Stimulated activated effector memory CD8-positive, alpha-beta T cell treated with anti-CD3 and anti-CD28 coated beads, Interleukin-12 subunit alpha, Interleukin-12 subunit beta, amount 100 ng/mL, for 72 hours (primary cell): ENCODE measurements at regions not wholly inside any gene's neighbourhood (a gene's known extent, or its start where the extent isn't known, plus 50 kb on each side); places are given as distances from the start of the nearest gene placed in this dataset.
"Not testable (repeated sequence)": the region's sequence is repeated elsewhere in the genome, so short reads cannot be mapped to it uniquely, and the experiment has no call there.

Experiments used
- ATAC-seq: fragments of 150-1000 bp; cut with Tn5 transposase; 2 replicates; pipeline ENCODE4 v1.10.0; 2021
- DNase-seq, 2 donors: peaks; one replicate each; pipeline ENCODE4 v3.0.0; 2021 to 2022; ENCODE audit warnings: low spot score in 2 of 2
- H3K27ac Mint-ChIP-seq: one replicate; pipeline ENCODE4 v1.8.0; 2022; ENCODE audit warnings: mild to moderate bottlenecking, mixed read lengths
- H3K36me3 Mint-ChIP-seq: one replicate; pipeline ENCODE4 v1.8.0; 2022; ENCODE audit warnings: mild to moderate bottlenecking, mixed read lengths
- H3K4me1 Mint-ChIP-seq: one replicate; pipeline ENCODE4 v1.8.0; 2022; ENCODE audit warnings: mixed read lengths
- H3K4me3 Mint-ChIP-seq: one replicate; pipeline ENCODE4 v1.8.0; 2022; ENCODE audit warnings: mild to moderate bottlenecking, mixed read lengths
- H3K9me3 Mint-ChIP-seq: one replicate; pipeline ENCODE4 v1.8.0; 2022; ENCODE audit warnings: mixed read lengths

DNA sequence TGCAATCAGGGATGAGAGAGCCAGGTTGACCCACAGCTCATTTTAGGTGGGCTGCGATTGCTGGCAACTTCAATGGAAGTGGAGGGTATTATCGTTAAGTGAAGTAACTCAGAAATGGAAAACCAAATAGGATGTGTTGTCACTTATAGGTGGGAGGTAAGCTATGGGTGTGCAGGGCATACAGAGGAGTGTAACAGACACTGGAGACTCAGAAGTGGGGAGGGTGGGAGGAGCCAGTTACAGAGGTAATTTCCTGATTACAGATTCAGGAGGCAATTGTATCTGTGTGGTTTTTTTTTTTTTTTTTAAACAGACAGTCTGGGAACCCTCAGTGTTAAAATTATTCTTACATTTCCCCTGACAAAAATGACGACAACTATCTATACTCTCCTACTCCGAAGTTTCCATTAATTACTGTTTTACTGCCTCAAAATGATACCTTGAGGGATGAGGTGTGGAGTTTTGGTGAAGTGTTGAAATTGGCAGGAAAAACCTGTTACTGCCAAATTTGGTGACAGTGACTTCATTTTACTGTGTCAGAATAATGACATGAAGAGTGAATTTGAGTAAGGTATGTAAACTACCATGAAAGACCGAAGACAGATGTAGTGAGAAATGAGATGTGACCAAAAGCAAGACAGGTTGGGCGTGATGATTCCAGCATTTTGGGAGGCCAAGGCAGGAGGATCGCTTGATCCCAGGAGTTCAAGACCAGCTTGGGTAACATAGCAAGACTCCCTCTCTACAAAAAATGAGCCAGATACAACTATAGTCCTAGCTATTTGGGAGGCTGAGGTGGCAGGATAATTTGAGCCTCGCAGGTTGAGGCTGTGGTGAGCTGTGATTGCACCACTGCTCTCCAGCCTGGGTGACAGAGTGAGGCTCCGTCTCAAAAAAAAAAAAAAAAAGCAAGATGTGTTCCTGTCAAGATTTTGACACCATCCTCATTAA, 415.0 kb upstream of the AMELY start:
- peaks cover 50% of the 10 kb centered on the region for H3K4me1 Mint-ChIP-seq
- H3K27ac Mint-ChIP-seq, result peak overlapping the region; percentile 87
- H3K9me3 Mint-ChIP-seq, result no peaks in the 10 kb centered on the region
- ATAC-seq (peak; percentile 89), DNase-seq (peak in 1 of 2 donors; percentile 79)
- H3K4me3 Mint-ChIP-seq, result peak overlapping the region; percentile 46
- peaks cover 85% of the 10 kb centered on the region for H3K36me3 Mint-ChIP-seq

DNA sequence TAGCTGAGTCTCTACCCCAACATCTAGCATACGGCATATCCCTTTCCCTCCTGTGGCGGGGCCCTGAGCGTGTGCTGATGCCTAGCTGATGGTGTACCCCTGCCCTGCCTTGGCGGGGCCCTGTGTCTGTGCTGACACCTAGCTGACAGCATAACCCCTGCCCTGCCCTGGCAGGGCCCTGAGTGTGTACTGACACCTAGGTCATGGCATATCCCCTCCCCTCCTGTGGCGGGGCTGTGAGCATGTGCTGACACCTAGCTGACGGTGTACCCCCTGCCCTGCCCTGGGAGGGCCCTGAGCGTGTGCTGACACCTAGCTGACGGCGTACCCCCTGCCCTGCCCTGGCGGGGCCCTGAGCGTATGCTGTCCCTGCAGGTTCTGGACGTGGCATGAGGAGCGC, 414.0 kb upstream of the AMELY start:
- Mint-ChIP-seq H3K9me3 (no peaks in the 10 kb centered on the region), H3K4me3 (peak overlapping the region; percentile 46), H3K4me1 (peaks cover 58% of the 10 kb centered on the region), H3K36me3 (peaks cover 85% of the 10 kb centered on the region), H3K27ac (peak overlapping the region; percentile 87)
- ATAC-seq, result peak; percentile 22
- DNase-seq, result no peak

DNA sequence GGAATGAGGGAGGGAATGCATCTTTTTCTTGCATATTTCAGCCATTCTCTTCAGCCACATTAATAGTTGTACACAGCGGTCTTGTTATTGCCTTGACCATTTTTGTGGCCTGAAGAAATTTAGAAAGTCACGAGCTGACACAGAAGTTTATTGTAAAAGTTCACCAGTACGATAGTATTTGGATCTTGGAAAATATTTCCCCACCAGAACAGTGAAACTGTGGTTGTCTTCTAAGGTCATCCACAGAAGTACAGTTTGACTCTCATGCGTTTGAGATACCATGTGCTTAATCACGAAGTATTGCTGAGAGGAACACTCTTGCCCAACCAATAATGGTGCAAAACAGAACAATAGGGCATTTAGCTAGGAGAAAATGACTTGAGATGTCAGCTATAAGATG, 409.2 kb upstream of the AMELY start:
- peaks cover 77% of the 10 kb centered on the region for H3K36me3 Mint-ChIP-seq
- ATAC-seq, result no peak
- peak overlapping the region; percentile 10 for H3K27ac Mint-ChIP-seq
- H3K4me1 Mint-ChIP-seq, result peaks cover 81% of the 10 kb centered on the region
- H3K9me3 Mint-ChIP-seq, result no peaks in the 10 kb centered on the region
- no peak for DNase-seq
- H3K4me3 Mint-ChIP-seq, result no peak overlapping the region

DNA sequence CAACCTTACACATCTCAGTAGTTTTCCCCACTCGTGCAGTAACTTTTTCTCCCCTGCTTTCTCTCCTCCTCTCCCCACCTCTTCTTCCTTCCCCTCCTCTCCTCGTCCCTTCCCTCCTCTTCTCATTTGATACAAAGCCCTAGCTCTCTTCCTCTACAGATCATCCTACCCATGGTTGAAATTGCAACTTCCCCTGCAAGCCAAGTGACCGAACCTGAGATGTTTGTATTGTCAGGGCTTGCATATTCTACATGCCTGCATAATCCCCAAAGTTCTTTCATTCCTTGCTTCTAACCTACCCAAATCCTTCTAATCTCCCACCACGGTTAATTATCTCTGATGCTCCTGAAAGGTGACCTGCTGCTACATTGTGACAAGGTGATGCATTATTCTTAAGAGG, 408.6 kb upstream of the AMELY start:
- peak overlapping the region; percentile 10 for H3K27ac Mint-ChIP-seq
- ATAC-seq, DNase-seq, H3K9me3 Mint-ChIP-seq, H3K4me3 Mint-ChIP-seq: not testable (repeated sequence)
- peaks cover 77% of the 10 kb centered on the region for H3K36me3 Mint-ChIP-seq
- peaks cover 79% of the 10 kb centered on the region for H3K4me1 Mint-ChIP-seq

DNA sequence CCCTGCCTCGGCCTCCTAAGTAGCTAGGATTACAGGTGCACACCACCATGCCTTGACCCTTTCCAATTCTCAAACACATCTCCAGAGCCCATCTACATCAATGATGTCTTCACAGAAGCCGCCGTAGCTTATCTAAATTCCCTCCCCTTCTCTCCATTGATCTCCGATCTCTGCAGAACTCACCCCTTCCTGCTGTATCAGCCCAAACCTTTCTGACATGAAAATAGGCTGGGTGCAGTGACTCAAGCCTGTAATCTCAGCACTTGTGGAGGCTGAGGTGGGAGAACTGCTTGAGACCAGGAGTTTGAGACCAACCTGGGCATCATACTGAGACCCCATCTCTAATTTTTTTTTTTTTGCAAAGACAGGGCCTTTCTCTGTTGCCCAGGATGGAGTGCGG, 406.6 kb upstream of the AMELY start:
- peaks cover 83% of the 10 kb centered on the region for H3K36me3 Mint-ChIP-seq
- no peak for ATAC-seq
- peak overlapping the region; percentile 81 for H3K27ac Mint-ChIP-seq
- no peaks in the 10 kb centered on the region for H3K9me3 Mint-ChIP-seq
- peak overlapping the region; percentile 24 for H3K4me3 Mint-ChIP-seq
- H3K4me1 Mint-ChIP-seq, result peaks cover 69% of the 10 kb centered on the region
- no peak for DNase-seq

DNA sequence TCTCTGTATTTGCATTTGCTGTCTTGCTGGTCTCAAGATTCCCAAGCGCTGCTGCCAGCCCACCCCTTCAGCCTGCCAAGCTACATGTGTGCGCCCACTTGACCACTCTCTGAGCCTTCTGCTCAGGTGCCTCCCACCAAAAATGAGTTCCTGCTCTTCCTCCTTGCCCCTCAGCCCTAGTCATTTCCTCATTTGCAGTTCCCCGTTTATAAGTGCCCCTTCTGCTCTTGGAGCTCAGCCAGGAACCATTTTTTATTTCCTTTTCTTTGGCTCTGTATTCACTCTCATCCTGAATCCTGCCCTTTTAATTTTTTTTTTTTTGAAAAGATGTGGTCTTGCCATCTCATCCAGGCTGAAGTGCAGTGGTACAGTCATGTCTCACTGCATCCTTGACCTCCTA, 406.0 kb upstream of the AMELY start:
- no peak for ATAC-seq
- Mint-ChIP-seq H3K9me3 (no peaks in the 10 kb centered on the region), H3K27ac (peak overlapping the region; percentile 81), H3K36me3 (peaks cover 84% of the 10 kb centered on the region), H3K4me3 (peak overlapping the region; percentile 24), H3K4me1 (peaks cover 69% of the 10 kb centered on the region)
- no peak for DNase-seq

DNA sequence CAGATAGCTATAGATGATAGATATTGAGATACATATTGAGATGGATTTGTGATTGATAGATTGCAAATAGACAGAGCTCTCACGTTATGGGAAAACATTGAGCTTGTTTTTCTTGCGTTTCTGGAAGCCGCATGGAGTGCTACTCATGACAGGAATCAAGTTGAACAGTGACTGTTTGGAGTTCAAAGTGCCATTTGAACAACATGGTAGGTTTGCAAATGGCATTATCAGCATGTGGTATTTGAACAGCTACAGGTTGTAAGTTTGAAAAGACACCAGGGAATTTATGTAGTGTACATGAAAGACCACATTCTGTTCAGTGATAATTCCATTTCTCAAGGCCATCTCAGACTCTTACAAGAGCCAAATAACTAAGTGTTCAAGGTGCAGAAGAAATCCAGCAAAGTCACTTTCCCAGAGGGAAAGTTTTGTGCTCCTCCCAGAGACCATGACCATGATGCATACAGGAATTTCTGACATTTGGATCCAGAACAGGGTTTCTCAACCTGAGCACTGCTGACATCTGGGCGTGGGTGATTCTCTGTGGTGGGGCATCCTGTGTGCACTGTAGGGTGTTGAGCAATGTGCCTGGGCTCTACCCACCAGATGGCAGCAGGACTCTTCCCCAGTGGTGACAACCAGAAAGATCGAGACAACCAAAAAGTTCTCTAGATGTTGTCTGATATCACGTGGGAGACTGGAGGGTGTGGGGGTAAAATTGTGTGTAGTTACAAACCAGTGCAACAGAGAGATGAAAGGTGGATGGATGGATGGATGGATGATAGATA, 399.1 kb upstream of the AMELY start:
- no peaks in the 10 kb centered on the region for H3K9me3 Mint-ChIP-seq
- H3K4me1 Mint-ChIP-seq, result peaks cover 50% of the 10 kb centered on the region
- DNase-seq (peak; percentile 17 to 78), ATAC-seq (peak; percentile 100)
- peak overlapping the region; percentile 8 for H3K4me3 Mint-ChIP-seq
- peak overlapping the region; percentile 82 for H3K27ac Mint-ChIP-seq
- H3K36me3 Mint-ChIP-seq, result peaks cover 86% of the 10 kb centered on the region

DNA sequence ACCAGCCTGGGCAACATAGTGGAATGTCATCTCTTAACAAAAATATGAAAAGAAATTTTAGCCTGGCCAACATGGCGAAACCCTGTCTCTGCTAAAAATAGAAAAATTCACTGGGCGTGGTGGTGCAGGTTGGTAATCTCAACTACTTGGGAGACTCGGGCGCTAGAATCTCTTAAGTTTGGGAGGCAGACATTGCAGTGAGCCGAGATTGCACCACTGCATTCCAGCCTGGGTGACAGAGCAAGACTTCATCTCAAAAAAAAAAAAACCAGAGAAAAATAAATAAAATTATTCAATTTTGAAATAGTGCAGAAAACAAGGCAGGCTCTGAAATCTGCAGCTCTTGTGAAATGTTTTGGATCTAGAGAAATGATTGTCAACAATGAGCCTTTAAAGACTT, 397.3 kb upstream of the AMELY start:
- no peak for ATAC-seq
- Mint-ChIP-seq H3K9me3 (no peaks in the 10 kb centered on the region), H3K4me3 (no peak overlapping the region), H3K4me1 (peaks cover 55% of the 10 kb centered on the region), H3K36me3 (peaks cover 93% of the 10 kb centered on the region), H3K27ac (no peak overlapping the region)
- no peak for DNase-seq

DNA sequence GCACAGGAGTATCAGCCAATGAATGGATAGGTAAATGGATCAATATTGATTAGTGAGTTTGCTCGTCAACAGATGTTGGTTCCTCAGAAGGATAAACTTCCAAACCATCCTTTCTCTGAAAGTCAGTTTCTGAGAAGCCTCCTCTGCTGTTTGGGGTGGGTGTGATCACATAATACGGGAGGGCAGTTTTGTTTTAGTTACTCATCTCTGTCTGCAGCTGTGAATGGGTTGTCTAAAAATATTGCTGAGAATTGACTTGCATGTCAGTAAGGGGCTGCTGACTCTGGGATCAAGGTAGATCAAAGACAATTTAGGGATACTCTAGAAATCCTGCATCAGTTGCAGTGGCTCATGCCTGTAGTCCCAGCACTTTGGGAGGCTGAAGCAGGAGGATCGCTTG, 390.8 kb upstream of the AMELY start:
- Mint-ChIP-seq H3K36me3 (peaks cover 74% of the 10 kb centered on the region), H3K4me3 (peak overlapping the region; percentile 62), H3K4me1 (peaks cover 50% of the 10 kb centered on the region), H3K27ac (peak overlapping the region; percentile 91), H3K9me3 (no peaks in the 10 kb centered on the region)
- ATAC-seq (peak; percentile 78), DNase-seq (no peak)

DNA sequence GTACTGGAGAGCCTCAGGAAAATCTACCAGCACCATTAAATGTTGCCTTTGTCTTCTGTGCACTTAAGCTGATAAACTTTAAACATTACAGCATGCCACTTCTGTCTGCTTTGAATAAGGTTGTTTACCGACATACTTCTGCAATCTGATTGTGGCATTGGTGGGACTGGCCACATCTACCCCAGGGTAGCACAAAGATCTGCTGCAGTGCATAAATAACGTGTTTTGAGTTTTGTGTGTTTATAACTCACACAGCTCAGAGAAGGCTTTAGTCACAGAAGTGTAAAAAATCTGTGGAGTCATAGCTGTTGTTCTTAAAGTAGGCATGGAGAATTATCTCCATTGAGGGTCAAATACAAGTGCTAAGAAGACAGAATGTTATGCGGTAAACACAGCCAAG, 388.4 kb upstream of the AMELY start:
- peaks cover 50% of the 10 kb centered on the region for H3K4me1 Mint-ChIP-seq
- peak overlapping the region; percentile 35 for H3K4me3 Mint-ChIP-seq
- peaks cover 56% of the 10 kb centered on the region for H3K36me3 Mint-ChIP-seq

DNA sequence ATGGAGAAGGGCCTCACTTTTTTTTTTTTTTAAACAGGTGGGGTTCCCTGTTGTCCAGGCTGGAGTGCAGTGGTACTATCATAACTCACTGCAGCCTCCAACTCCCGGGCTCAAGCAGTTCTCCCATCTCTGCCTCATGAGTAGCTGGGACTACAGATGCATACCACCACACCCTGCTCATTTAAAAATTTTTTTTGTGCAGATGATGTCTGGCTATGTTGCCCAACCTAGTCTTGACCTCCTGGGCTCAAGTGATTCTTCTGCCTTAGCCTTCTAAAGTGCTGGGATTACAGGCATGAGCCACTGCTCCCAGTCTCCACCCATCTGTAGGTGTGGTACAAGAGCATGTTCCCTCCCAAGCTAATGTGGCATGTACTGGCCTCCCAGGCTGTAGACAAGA, 380.6 kb upstream of the AMELY start:
- no peak overlapping the region for H3K4me3 Mint-ChIP-seq
- ATAC-seq, result no peak
- no peak for DNase-seq
- peaks cover 42% of the 10 kb centered on the region for H3K4me1 Mint-ChIP-seq
- H3K27ac Mint-ChIP-seq, result no peak overlapping the region
- no peaks in the 10 kb centered on the region for H3K9me3 Mint-ChIP-seq
- H3K36me3 Mint-ChIP-seq, result peaks cover 45% of the 10 kb centered on the region

More for the DNA sequence above, 388.4 kb upstream of the AMELY start:
- ATAC-seq, result peak; percentile 91
- peak overlapping the region; percentile 83 for H3K27ac Mint-ChIP-seq
- no peaks in the 10 kb centered on the region for H3K9me3 Mint-ChIP-seq
- no peak for DNase-seq

DNA sequence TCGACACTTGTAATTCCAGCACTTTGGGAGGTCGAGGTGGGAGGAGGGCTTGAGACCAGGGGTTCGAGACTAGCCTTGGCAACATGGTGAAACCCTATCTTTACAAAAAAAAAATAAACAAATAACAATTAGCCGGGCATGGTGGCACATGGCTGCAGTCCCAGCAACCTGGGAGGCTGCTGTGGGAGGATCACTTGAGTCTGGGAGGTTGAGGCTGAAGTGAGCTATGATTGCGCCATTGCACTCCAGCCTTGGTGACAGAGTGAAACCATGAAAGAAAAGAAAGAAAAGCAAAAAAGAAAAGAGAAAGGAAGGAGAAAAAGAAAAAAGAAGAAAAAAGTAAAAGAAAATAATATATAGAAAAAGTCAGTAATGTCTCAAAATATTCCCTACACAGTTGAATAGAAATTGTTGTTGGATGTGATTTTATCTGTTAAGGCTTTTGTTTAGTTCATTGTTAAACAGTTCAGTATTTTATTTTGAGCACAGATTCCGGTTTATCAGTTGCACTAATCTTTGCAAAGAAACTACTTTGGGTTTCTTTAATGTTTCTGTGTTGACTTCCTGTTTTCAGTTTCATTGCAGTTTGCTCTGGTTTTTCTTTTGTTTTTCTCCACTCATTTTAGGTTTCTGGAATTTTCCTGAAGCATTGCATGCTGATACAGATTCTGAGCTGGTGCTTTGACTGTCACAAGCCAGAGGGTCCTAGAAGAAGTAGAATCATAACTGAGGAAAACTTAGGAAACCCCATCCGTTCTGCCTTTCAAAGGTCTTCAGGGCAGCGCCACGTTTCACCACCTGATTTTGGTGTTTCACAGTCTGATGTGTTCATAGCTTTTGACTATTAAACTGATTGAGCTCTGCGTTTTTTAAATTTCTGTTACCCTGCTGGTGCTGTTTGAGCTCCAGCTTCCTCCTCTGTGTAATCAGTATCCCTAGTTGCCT, 378.6 kb upstream of the AMELY start:
- Mint-ChIP-seq H3K36me3 (peaks cover 61% of the 10 kb centered on the region), H3K4me1 (peaks cover 41% of the 10 kb centered on the region)

DNA sequence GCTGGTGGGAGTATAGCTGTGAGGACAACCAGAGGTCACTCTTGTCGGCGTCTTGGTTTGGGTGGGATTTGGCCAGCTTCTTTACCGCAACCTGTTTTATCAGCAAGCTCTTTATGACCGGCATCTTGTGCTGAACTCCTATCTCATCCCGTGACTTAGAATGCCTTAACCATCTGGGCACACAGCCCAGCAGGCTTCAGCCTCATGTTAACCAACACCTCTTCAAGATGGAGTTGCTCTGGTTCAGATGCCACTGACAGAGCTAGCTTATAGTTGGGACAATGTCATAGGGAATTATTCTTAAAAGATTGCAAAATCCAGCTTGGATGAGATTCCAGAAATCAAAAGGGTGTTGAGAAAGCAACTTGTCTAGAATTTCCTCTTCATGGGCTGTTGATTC, 377.1 kb upstream of the AMELY start:
- Mint-ChIP-seq H3K36me3 (peaks cover 73% of the 10 kb centered on the region), H3K27ac (peak overlapping the region; percentile 88), H3K4me1 (peaks cover 49% of the 10 kb centered on the region), H3K9me3 (no peaks in the 10 kb centered on the region), H3K4me3 (peak overlapping the region; percentile 67)
- ATAC-seq (no peak), DNase-seq (no peak)

More for the DNA sequence above, 378.6 kb upstream of the AMELY start:
- no peaks in the 10 kb centered on the region for H3K9me3 Mint-ChIP-seq
- ATAC-seq (peak; percentile 63), DNase-seq (peak in 1 of 2 donors; percentile 60)
- H3K27ac Mint-ChIP-seq, result peak overlapping the region; percentile 88
- H3K4me3 Mint-ChIP-seq, result peak overlapping the region; percentile 67

DNA sequence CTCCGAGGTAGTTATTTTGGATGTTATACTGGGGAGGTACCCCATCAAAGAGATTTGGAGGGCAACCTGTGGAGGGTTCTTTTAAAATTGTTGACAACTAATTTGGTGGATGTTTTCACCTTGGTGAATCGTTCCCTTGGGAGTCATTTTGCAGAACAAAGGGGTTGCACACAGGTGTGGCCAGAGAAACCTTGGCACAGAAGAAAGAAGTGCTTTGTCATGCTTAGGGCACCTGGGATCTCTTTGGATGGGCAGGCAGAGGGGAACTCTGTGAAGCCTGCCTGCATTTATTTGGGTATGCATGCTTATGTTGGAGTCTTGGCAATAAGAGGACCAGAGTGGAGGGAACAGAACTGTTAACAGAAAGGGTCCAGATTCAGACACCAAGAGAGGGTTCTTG, 376.4 kb upstream of the AMELY start:
- H3K36me3 Mint-ChIP-seq, result peaks cover 74% of the 10 kb centered on the region
- not testable (repeated sequence) for H3K4me3 Mint-ChIP-seq, H3K9me3 Mint-ChIP-seq, ATAC-seq, DNase-seq, H3K27ac Mint-ChIP-seq
- H3K4me1 Mint-ChIP-seq, result peaks cover 55% of the 10 kb centered on the region
